ENCODE measurements at regions not wholly inside any gene's neighbourhood (a gene's known extent, or its start where the extent isn't known, plus 50 kb on each side); places are given as distances from the start of the nearest gene placed in this dataset.

GRCh38 chr2:239725551-239725890, 299.6 kb downstream of the NDUFA10 start:
- H3K36me3 ChIP-seq, result no peaks in the 10 kb centered on the region
- H3K9me3 ChIP-seq, result no peaks in the 10 kb centered on the region
- no peak for TF ChIP-seq POLR2A (IDR thresholded peaks at IDR 0.05)
- no peak for TF ChIP-seq CTCF (IDR thresholded peaks at IDR 0.05)
- H3K27ac ChIP-seq, result no peak overlapping the region
- no peak overlapping the region for H3K4me3 ChIP-seq
- H3K27me3 ChIP-seq, result no peaks in the 10 kb centered on the region
- DNase-seq, result peak in 1 of 3 donors; percentile 30
- no peaks in the 10 kb centered on the region for H3K4me1 ChIP-seq

DNA sequence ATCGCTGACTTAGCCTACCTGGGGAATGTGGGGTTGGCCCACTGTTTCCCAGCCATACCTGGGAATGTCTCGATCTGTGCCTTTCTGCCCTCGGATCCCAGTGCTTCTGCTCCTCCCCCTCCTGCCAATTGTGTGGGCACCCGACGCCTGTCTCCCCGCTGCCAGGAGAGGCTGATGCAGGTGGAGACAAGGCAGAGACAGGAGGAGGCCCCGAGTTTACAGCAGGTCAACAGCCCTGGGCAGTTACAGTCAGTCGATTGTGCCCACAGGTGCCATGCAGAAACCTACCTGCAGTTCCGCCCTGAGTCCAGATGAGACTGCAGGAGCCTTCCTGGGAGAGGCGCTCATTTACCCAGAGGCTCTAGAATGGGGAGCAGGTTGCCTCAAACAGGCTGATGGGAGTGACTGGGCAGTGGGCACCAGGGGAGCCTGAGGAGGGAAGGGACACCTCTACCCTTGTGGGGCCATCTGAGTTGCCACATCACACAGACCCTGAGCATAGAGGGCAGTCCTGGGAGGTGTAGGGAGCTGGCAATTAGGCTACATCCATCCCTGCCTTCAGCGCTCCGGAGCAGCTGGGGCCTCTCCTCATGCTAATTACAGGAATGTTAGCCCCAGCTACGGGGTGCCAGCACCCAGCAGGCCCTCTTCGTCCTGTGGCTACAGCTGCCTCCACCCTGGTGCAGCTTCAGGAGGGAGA, 300.1 kb downstream of the NDUFA10 start:
- no peak overlapping the region for H3K27ac ChIP-seq
- no peak overlapping the region for H3K4me3 ChIP-seq
- no peaks in the 10 kb centered on the region for H3K9me3 ChIP-seq
- no peaks in the 10 kb centered on the region for H3K4me1 ChIP-seq
- no peaks in the 10 kb centered on the region for H3K27me3 ChIP-seq
- DNase-seq, result peak in 2 of 3 donors; percentile 32 to 38
- H3K36me3 ChIP-seq, result no peaks in the 10 kb centered on the region
- no peak for TF ChIP-seq POLR2A (IDR thresholded peaks at IDR 0.05)

- Histone ChIP-seq H3K36me3 (no peaks in the 10 kb centered on the region), H3K9me3 (no peaks in the 10 kb centered on the region), H3K27me3 (no peaks in the 10 kb centered on the region), H3K4me1 (no peaks in the 10 kb centered on the region), H3K4me3 (no peak overlapping the region), H3K27ac (no peak overlapping the region)
- TF ChIP-seq CTCF (IDR thresholded peaks at IDR 0.05) (no peak), POLR2A (IDR thresholded peaks at IDR 0.05) (no peak)
- DNase-seq, result peak in 2 of 3 donors; percentile 33 to 40
Measured at GRCh38 chr2:239724194-239724849, 300.8 kb downstream of the NDUFA10 start.

- no peak for TF ChIP-seq CTCF (IDR thresholded peaks at IDR 0.05)
- no peak for TF ChIP-seq POLR2A (IDR thresholded peaks at IDR 0.05)
- Histone ChIP-seq H3K9me3 (no peaks in the 10 kb centered on the region), H3K36me3 (no peaks in the 10 kb centered on the region), H3K4me3 (no peak overlapping the region), H3K4me1 (no peaks in the 10 kb centered on the region), H3K27ac (no peak overlapping the region), H3K27me3 (no peaks in the 10 kb centered on the region)
- peak in 2 of 3 donors; percentile 10 to 22 for DNase-seq
Measured at GRCh38 chr2:239723486-239724193, 301.5 kb downstream of the NDUFA10 start.

DNA sequence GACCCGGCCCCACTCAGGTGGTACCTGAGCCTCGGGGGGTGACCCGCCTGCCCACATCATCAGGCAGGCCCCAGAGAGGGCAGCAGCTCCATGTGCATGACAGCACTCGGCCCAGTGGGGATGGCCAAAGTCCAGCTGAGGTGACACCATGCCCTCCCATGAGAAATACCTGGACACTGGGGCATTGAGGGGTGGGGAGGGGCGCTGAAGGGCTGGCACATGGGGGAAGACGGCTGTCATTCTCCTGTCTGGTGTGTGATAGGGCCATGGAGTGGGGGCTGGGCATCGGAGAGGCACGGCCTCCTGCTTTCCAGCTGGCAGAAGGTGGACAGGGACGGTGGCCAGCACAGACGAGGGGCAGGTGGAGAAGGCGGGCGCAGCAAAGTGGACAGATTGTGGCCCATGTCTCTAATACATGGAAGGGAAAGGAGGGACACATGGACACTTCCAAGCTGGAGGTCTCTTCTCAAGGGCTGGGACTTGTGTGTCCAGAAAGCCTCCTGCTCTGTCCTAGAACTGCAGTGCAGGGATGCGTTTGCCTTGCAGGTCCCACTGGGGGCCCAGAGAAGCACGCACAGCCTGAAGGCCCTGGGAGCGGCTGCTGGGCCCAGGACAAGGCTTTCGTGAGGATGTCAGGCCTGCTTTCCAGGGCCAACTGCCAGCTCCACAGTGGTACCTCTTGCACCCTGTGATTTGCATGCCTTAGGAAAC, 302.2 kb downstream of the NDUFA10 start:
- Histone ChIP-seq H3K36me3 (no peaks in the 10 kb centered on the region), H3K27me3 (no peaks in the 10 kb centered on the region), H3K4me1 (no peaks in the 10 kb centered on the region), H3K27ac (no peak overlapping the region), H3K4me3 (no peak overlapping the region), H3K9me3 (no peaks in the 10 kb centered on the region)
- peak in 2 of 3 donors; percentile 23 to 24 for DNase-seq
- TF ChIP-seq CTCF (IDR thresholded peaks at IDR 0.05) (no peak), POLR2A (IDR thresholded peaks at IDR 0.05) (no peak)
